Upper lobe of left lung (tissue), 4 donors: ENCODE measurements at regions not wholly inside any gene's neighbourhood (a gene's known extent, or its start where the extent isn't known, plus 50 kb on each side); places are given as distances from the start of the nearest gene placed in this dataset.

Experiments used
- CTCF ChIP-seq, 6 experiments: fragments of 450-650 bp in 4 of 6; fragments of 200-600 bp in 2 of 6; sonication (generic) in 2 of 6; IDR thresholded peaks; one replicate each; pipeline ENCODE4 v1.5.1; 2016 to 2019; ENCODE audit warnings: antibody characterized with exemption in 6 of 6
- EP300 ChIP-seq, 4 donors: sonication (generic); formaldehyde crosslinking; IDR thresholded peaks; one replicate each; pipeline ENCODE4 v1.5.1; 2017; ENCODE audit warnings: antibody characterized with exemption in 4 of 4, control low read depth in 2 of 4
- POLR2A ChIP-seq, 4 donors: fragments of 450-650 bp; IDR thresholded peaks; one replicate each; pipeline ENCODE4 v1.5.1; 2016 to 2017; ENCODE audit warnings: antibody characterized with exemption in 4 of 4, mild to moderate bottlenecking in 2 of 4
- POLR2AphosphoS5 ChIP-seq, 2 donors: sonication (generic); formaldehyde crosslinking; IDR thresholded peaks; one replicate each; pipeline ENCODE4 v1.5.1; 2017; ENCODE audit warnings: antibody characterized with exemption in 2 of 2

GRCh38 chr18:29779096-29779495 is 1263.4 kb downstream of the DSC3 start:
- no peak for TF ChIP-seq POLR2A (IDR thresholded peaks at IDR 0.05)
- TF ChIP-seq CTCF (IDR thresholded peaks at IDR 0.05), result no peak
- no peak for TF ChIP-seq POLR2AphosphoS5 (IDR thresholded peaks at IDR 0.05)
- no peak for TF ChIP-seq EP300 (IDR thresholded peaks at IDR 0.05)
